ENCODE measurements at regions not wholly inside any gene's neighbourhood (a gene's known extent, or its start where the extent isn't known, plus 50 kb on each side); places are given as distances from the start of the nearest gene placed in this dataset.
A peak's percentile ranks its signal among the peaks of the same experiment; 100 is the strongest.

GRCh38 chr3:135865553-135865952, 100.0 kb upstream of the PPP2R3A start:
- no peak for DNase-seq (ENCODE audit: low read depth in 3 of 3)

- no peak for DNase-seq (ENCODE audit: low read depth in 3 of 3)
Measured at GRCh38 chr3:135867911-135868310, 97.6 kb upstream of the PPP2R3A start.

GRCh38 chr3:135868801-135869200, 96.7 kb upstream of the PPP2R3A start:
- DNase-seq (ENCODE audit: low read depth in 3 of 3), result no peak

- no peak for DNase-seq (ENCODE audit: low read depth in 3 of 3)
Measured at GRCh38 chr3:135869439-135870105, 96.0 kb upstream of the PPP2R3A start.

- DNase-seq (ENCODE audit: low read depth in 3 of 3), result no peak
Measured at GRCh38 chr3:135871311-135871710, 94.2 kb upstream of the PPP2R3A start.

GRCh38 chr3:135874035-135874434, 91.5 kb upstream of the PPP2R3A start:
- DNase-seq (ENCODE audit: low read depth in 3 of 3), result no peak

GRCh38 chr3:135878501-135878900, 87.0 kb upstream of the PPP2R3A start:
- no peak for DNase-seq (ENCODE audit: low read depth in 3 of 3)

GRCh38 chr3:135885885-135886284, 79.6 kb upstream of the PPP2R3A start:
- DNase-seq (ENCODE audit: low read depth in 3 of 3), result no peak

GRCh38 chr3:135887220-135887619, 78.3 kb upstream of the PPP2R3A start:
- DNase-seq (ENCODE audit: low read depth in 3 of 3), result no peak

- no peak for DNase-seq (ENCODE audit: low read depth in 3 of 3)
Measured at GRCh38 chr3:135889443-135889842, 76.1 kb upstream of the PPP2R3A start.

- DNase-seq (ENCODE audit: low read depth in 3 of 3), result no peak
Measured at GRCh38 chr3:135891121-135891520, 74.4 kb upstream of the PPP2R3A start.

- DNase-seq (ENCODE audit: low read depth in 3 of 3), result peak; percentile 1 to 45 (median 16)
Measured at GRCh38 chr3:135895106-135895733, 70.3 kb upstream of the PPP2R3A start.

- DNase-seq (ENCODE audit: low read depth in 3 of 3), result no peak
Measured at GRCh38 chr3:135895734-135896121, 69.8 kb upstream of the PPP2R3A start.

GRCh38 chr3:135896613-135897012, 68.9 kb upstream of the PPP2R3A start:
- no peak for DNase-seq (ENCODE audit: low read depth in 3 of 3)

- no peak for DNase-seq (ENCODE audit: low read depth in 3 of 3)
Measured at GRCh38 chr3:135897715-135898114, 67.8 kb upstream of the PPP2R3A start.

- no peak for DNase-seq (ENCODE audit: low read depth in 3 of 3)
Measured at GRCh38 chr3:135898774-135899173, 66.8 kb upstream of the PPP2R3A start.

GRCh38 chr3:135905058-135905724, 60.3 kb upstream of the PPP2R3A start:
- DNase-seq (ENCODE audit: low read depth in 3 of 3), result no peak

GRCh38 chr3:135907422-135908165, 57.9 kb upstream of the PPP2R3A start:
- no peak for DNase-seq (ENCODE audit: low read depth in 3 of 3)

GRCh38 chr3:135908225-135908624, 57.3 kb upstream of the PPP2R3A start:
- DNase-seq (ENCODE audit: low read depth in 3 of 3), result no peak

GRCh38 chr3:135908737-135909136, 56.8 kb upstream of the PPP2R3A start:
- DNase-seq (ENCODE audit: low read depth in 3 of 3), result no peak

GRCh38 chr3:135911110-135911509, 54.4 kb upstream of the PPP2R3A start:
- DNase-seq (ENCODE audit: low read depth in 3 of 3), result no peak

GRCh38 chr3:135915206-135915605, 50.3 kb upstream of the PPP2R3A start:
- no peak for DNase-seq (ENCODE audit: low read depth in 3 of 3)
